HCT116 (cell line): ENCODE measurements at regions not wholly inside any gene's neighbourhood (a gene's known extent, or its start where the extent isn't known, plus 50 kb on each side); places are given as distances from the start of the nearest gene placed in this dataset.

ENCODE experiments used
- ATAC-seq: fragments of 200-7000 bp; cut with Tn5 transposase; 2 replicates; pipeline ENCODE4 v1.9.1; 2020; ENCODE audit warnings: mild to moderate bottlenecking, moderate library complexity
- BruUV-seq: library from RNA; stranded (reverse); fragments of 400-500 nt; replicated peaks from 2 replicates; lab custom pipeline; 2021; lab: Mats Ljungman, UMichigan
- CTCF ChIA-PET: fragments of 300-600 bp; sonication (Branson Sonifier 250); formaldehyde crosslinking; loops from one replicate; lab custom pipeline; 2021; ENCODE audit warnings: antibody characterized with exemption; lab: Charles Lee
- POLR2A ChIA-PET: fragments of 300-600, 350-600 bp; sonication (Branson Sonifier 250); formaldehyde crosslinking; loops from one replicate; lab custom pipeline; 2021; ENCODE audit warnings: antibody characterized with exemption; lab: Charles Lee
- RAD21 ChIA-PET, 2 experiments: fragments of 300-600 bp; sonication (Branson Sonifier 250); formaldehyde crosslinking; loops; one replicate each; lab custom pipeline; 2023; ENCODE audit warnings: low total read pairs in 2 of 2; ENCODE audit not compliant: uncharacterized antibody in 2 of 2, unreplicated experiment in 2 of 2, low non-redundant PET in 1 of 2; lab: Charles Lee
- DNase-seq: peaks from one replicate; pipeline ENCODE4 v3.0.0-alpha.2; 2010; ENCODE audit warnings: low read depth, low spot score
- H2AFZ ChIP-seq: fragments of 200-600 bp; shearing (Covaris generic), sonication (generic); 2 replicates; pipeline ENCODE4 v1.6.1; 2017; ENCODE audit warnings: low read depth, mixed run types, mixed read lengths, antibody characterized with exemption, low read length; ENCODE audit not compliant: poor library complexity, severe bottlenecking
- H3K27ac ChIP-seq: 2 replicates; pipeline ENCODE4 v1.5.1; 2012; ENCODE audit warnings: low read depth, low read length
- H3K27me3 ChIP-seq: fragments of 200-600 bp; sonication (generic); 2 replicates; pipeline ENCODE4 v1.6.1; 2016; ENCODE audit warnings: mixed run types, low read length, mixed read lengths; ENCODE audit not compliant: insufficient read depth
- H3K36me3 ChIP-seq, 2 experiments: fragments of 200-500 bp in 1 of 2; fragments of 200-600 bp in 1 of 2; sonication (Bioruptor generic) in 1 of 2; sonication (generic) in 1 of 2; 2 replicates each; pipeline versions ENCODE4 v1.5.1 to v1.6.1; 2014 to 2016; ENCODE audit warnings: low read length in 2 of 2, inconsistent platforms in 1 of 2, mixed read lengths in 1 of 2, mixed run types in 1 of 2; ENCODE audit not compliant: insufficient read depth in 2 of 2, control insufficient read depth in 1 of 2
- H3K4me1 ChIP-seq, 2 experiments: fragments of 200-600 bp in 1 of 2; sonication (generic) in 1 of 2; 2 replicates each; pipeline versions ENCODE4 v1.5.1 to v1.6.1; 2012 to 2017; ENCODE audit warnings: low read length in 2 of 2, inconsistent platforms in 1 of 2, mild to moderate bottlenecking in 1 of 2, mixed read lengths in 1 of 2, mixed run types in 1 of 2, moderate library complexity in 1 of 2; ENCODE audit not compliant: insufficient read depth in 2 of 2, control insufficient read depth in 1 of 2
- H3K4me2 ChIP-seq: fragments of 200-600 bp; sonication (generic); 2 replicates; pipeline ENCODE4 v1.6.1; 2017; ENCODE audit warnings: mixed run types, low read length, mixed read lengths
- H3K4me3 ChIP-seq, 2 experiments: fragments of 200-600 bp in 1 of 2; sonication (generic) in 1 of 2; replicated peaks in 1 of 2; 2 replicates each; pipeline ENCODE4 v1.5.1; 2011 to 2016; ENCODE audit warnings: low read length in 2 of 2, control low read depth in 1 of 2, low read depth in 1 of 2, mild to moderate bottlenecking in 1 of 2, mixed read lengths in 1 of 2, mixed run types in 1 of 2
- H3K79me2 ChIP-seq: fragments of 200-600 bp; sonication (generic); 2 replicates; pipeline ENCODE4 v1.6.1; 2017; ENCODE audit warnings: mild to moderate bottlenecking, mixed run types, low read length, moderate library complexity, mixed read lengths; ENCODE audit not compliant: insufficient read depth
- H3K9ac ChIP-seq: fragments of 200-600 bp; sonication (generic); 2 replicates; pipeline ENCODE4 v1.6.1; 2016; ENCODE audit warnings: low read length, mixed read lengths
- H3K9me2 ChIP-seq: fragments of 200-600 bp; sonication (generic), shearing (Covaris generic); 2 replicates; pipeline ENCODE4 v1.6.1; 2017; ENCODE audit warnings: mixed run types, mild to moderate bottlenecking, moderate library complexity; ENCODE audit not compliant: insufficient read depth
- H3K9me3 ChIP-seq, 2 experiments: fragments of 200-500 bp in 1 of 2; fragments of 200-600 bp in 1 of 2; sonication (Bioruptor generic) in 1 of 2; sonication (generic) in 1 of 2; 2 replicates each; pipeline ENCODE4 v1.6.1; 2014 to 2017; ENCODE audit warnings: low read length in 2 of 2, mixed read lengths in 2 of 2, inconsistent platforms in 1 of 2, low read depth in 1 of 2, mild to moderate bottlenecking in 1 of 2, mixed run types in 1 of 2, moderate library complexity in 1 of 2; ENCODE audit not compliant: control insufficient read depth in 1 of 2, insufficient read depth in 1 of 2
- H4K20me1 ChIP-seq: fragments of 200-600 bp; sonication (generic), shearing (Covaris generic); 2 replicates; pipeline ENCODE4 v1.6.1; 2017; ENCODE audit warnings: mixed run types, mild to moderate bottlenecking, moderate library complexity; ENCODE audit not compliant: insufficient read depth
- CBX3 ChIP-seq: IDR thresholded peaks from 2 replicates; pipeline ENCODE4 v1.6.1; 2012; ENCODE audit warnings: low read depth
- CEBPB ChIP-seq: IDR thresholded peaks from 2 replicates; pipeline ENCODE4 v1.6.1; 2012; ENCODE audit warnings: low read depth
- ELF1 ChIP-seq: IDR thresholded peaks from 2 replicates; pipeline ENCODE4 v1.6.1; 2012; ENCODE audit warnings: low read depth, borderline replicate concordance
- EZH2 ChIP-seq: fragments of 200-600 bp; sonication (generic); IDR thresholded peaks from 2 replicates; pipeline ENCODE4 v1.6.1; 2017; ENCODE audit warnings: antibody characterized with exemption, mixed run types
- POLR2AphosphoS5 ChIP-seq: IDR thresholded peaks from 2 replicates; pipeline ENCODE4 v1.6.1; 2011; ENCODE audit warnings: mild to moderate bottlenecking, low read depth, low read length, moderate library complexity
- RAD21 ChIP-seq: IDR thresholded peaks from 2 replicates; pipeline ENCODE4 v1.6.1; 2012; ENCODE audit warnings: low read depth, mild to moderate bottlenecking
- SP1 ChIP-seq: IDR thresholded peaks from 2 replicates; pipeline ENCODE4 v1.6.1; 2012; ENCODE audit warnings: low read depth
- SRF ChIP-seq: IDR thresholded peaks from 2 replicates; pipeline ENCODE4 v1.6.1; 2012; ENCODE audit warnings: low read depth
- YY1 ChIP-seq: IDR thresholded peaks from 2 replicates; pipeline ENCODE4 v1.6.1; 2011; ENCODE audit warnings: low read length, low read depth, moderate library complexity, mild to moderate bottlenecking; ENCODE audit not compliant: insufficient replicate concordance; ENCODE audit errors: extremely low read depth
- intact Hi-C: fragments of 100-400 bp; cut with micrococcal nuclease; formaldehyde crosslinking; loops from 2 replicates; pipeline ENCODE4 v1.10.0; 2022
- TF ChIP-seq, protein P1 (sequence below): IDR thresholded peaks from 2 replicates; pipeline ENCODE4 v1.6.1; 2012; ENCODE audit warnings: low read depth
- TF ChIP-seq, protein P2 (sequence below): IDR thresholded peaks from 2 replicates; pipeline ENCODE4 v1.6.1; 2011; ENCODE audit warnings: mild to moderate bottlenecking, low read length, moderate library complexity; ENCODE audit not compliant: insufficient replicate concordance; ENCODE audit errors: extremely low read depth
- TF ChIP-seq, protein P3 (sequence below): IDR thresholded peaks from 2 replicates; pipeline ENCODE4 v1.6.1; 2012

DNA sequence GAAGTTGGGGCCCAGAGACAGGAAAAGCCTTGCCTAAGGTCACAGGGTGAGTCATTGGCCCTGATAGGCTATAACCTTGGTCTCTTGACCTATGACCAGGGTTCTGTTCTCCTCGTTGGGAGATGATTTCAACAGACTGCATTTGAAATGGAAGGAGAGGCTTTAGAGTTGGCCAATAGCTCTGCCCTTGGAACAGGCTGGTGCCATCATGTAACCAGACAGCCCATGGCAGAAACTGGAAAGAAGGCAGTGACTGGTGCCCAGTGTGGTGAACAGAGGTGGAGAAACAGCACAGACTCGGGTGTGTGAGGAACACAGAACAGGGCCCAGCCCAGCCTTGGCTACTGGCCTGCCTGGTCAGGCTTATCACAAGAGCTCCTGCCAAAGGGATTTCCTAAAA lies 109.8 kb upstream of the SLC25A48 start:
- Histone ChIP-seq H4K20me1 (no peaks in the 10 kb centered on the region), H3K27ac (no peak overlapping the region), H3K36me3 (no peaks in the 10 kb centered on the region), H3K4me3 (no peak overlapping the region), H3K79me2 (no peaks in the 10 kb centered on the region), H3K9me3 (no peaks in the 10 kb centered on the region), H3K4me2 (no peak overlapping the region), H3K9ac (no peak overlapping the region), H3K9me2 (no peaks in the 10 kb centered on the region), H3K4me1 (peaks cover 0 to under 1% of the 10 kb centered on the region in 2 experiments; a peak in 2 of 4 replicates), H2AFZ (no peak overlapping the region), H3K27me3 (no peaks in the 10 kb centered on the region)
- ChIA-PET POLR2A (no interaction called here), CTCF (no interaction called here), RAD21 (no interaction called here)
- ATAC-seq (no peak), DNase-seq (no peak)
- no TSS peak for BruUV-seq
- TF ChIP-seq, protein P1, sequence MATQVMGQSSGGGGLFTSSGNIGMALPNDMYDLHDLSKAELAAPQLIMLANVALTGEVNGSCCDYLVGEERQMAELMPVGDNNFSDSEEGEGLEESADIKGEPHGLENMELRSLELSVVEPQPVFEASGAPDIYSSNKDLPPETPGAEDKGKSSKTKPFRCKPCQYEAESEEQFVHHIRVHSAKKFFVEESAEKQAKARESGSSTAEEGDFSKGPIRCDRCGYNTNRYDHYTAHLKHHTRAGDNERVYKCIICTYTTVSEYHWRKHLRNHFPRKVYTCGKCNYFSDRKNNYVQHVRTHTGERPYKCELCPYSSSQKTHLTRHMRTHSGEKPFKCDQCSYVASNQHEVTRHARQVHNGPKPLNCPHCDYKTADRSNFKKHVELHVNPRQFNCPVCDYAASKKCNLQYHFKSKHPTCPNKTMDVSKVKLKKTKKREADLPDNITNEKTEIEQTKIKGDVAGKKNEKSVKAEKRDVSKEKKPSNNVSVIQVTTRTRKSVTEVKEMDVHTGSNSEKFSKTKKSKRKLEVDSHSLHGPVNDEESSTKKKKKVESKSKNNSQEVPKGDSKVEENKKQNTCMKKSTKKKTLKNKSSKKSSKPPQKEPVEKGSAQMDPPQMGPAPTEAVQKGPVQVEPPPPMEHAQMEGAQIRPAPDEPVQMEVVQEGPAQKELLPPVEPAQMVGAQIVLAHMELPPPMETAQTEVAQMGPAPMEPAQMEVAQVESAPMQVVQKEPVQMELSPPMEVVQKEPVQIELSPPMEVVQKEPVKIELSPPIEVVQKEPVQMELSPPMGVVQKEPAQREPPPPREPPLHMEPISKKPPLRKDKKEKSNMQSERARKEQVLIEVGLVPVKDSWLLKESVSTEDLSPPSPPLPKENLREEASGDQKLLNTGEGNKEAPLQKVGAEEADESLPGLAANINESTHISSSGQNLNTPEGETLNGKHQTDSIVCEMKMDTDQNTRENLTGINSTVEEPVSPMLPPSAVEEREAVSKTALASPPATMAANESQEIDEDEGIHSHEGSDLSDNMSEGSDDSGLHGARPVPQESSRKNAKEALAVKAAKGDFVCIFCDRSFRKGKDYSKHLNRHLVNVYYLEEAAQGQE, result no peak
- no peak for TF ChIP-seq YY1
- no peak for TF ChIP-seq CEBPB
- TF ChIP-seq SRF, result no peak
- TF ChIP-seq SP1, result no peak
- intact Hi-C loops, result loop anchor here (5.0 kb wide), 1 partner anchor 262 kb away; no protein-coding TSS in a partner anchor

DNA sequence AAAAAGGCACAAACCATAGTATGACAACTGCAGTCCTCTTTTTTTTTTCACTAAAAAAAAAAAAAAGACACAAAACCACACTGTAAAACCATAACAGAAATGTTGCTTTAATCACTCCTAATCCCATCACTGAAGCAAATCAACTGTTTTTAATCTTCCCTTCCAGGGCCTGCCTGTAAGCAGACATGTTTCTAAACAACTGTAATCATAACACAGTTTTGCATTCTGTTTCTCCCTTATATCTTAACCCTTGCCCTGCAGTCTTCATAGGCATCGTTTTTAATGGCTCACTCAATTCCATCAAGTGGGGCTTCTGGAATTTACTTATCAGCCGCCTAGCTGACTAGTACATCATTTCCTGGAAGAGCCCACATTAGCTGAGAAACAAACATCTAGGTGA lies 111.0 kb upstream of the SLC25A48 start:
- Histone ChIP-seq H3K9me2 (no peaks in the 10 kb centered on the region), H4K20me1 (no peaks in the 10 kb centered on the region), H3K9ac (no peak overlapping the region), H3K27ac (no peak overlapping the region), H2AFZ (no peak overlapping the region), H3K79me2 (no peaks in the 10 kb centered on the region), H3K4me1 (peaks cover 4 to 7% of the 10 kb centered on the region in 2 experiments; a peak in 3 of 4 replicates), H3K9me3 (no peaks in the 10 kb centered on the region), H3K36me3 (no peaks in the 10 kb centered on the region), H3K27me3 (no peaks in the 10 kb centered on the region), H3K4me2 (no peak overlapping the region), H3K4me3 (no peak overlapping the region)
- DNase-seq, result no peak
- no TSS peak for BruUV-seq
- no peak for ATAC-seq
- ChIA-PET POLR2A (no interaction called here), CTCF (no interaction called here), RAD21 (no interaction called here)
- intact Hi-C loops, result no loop called here
- TF ChIP-seq CBX3 (no peak), RAD21 (no peak), EZH2 (no peak), ELF1 (no peak), CEBPB (no peak), POLR2AphosphoS5 (no peak)
- TF ChIP-seq, protein P2, sequence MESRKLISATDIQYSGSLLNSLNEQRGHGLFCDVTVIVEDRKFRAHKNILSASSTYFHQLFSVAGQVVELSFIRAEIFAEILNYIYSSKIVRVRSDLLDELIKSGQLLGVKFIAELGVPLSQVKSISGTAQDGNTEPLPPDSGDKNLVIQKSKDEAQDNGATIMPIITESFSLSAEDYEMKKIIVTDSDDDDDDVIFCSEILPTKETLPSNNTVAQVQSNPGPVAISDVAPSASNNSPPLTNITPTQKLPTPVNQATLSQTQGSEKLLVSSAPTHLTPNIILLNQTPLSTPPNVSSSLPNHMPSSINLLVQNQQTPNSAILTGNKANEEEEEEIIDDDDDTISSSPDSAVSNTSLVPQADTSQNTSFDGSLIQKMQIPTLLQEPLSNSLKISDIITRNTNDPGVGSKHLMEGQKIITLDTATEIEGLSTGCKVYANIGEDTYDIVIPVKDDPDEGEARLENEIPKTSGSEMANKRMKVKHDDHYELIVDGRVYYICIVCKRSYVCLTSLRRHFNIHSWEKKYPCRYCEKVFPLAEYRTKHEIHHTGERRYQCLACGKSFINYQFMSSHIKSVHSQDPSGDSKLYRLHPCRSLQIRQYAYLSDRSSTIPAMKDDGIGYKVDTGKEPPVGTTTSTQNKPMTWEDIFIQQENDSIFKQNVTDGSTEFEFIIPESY, result no peak
- TF ChIP-seq, protein P3, sequence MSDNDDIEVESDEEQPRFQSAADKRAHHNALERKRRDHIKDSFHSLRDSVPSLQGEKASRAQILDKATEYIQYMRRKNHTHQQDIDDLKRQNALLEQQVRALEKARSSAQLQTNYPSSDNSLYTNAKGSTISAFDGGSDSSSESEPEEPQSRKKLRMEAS, result no peak
